Mucosa of gallbladder (tissue), 1 donor: ENCODE measurements at regions not wholly inside any gene's neighbourhood (a gene's known extent, or its start where the extent isn't known, plus 50 kb on each side); places are given as distances from the start of the nearest gene placed in this dataset.
"Not testable (repeated sequence)": the region's sequence is repeated elsewhere in the genome, so short reads cannot be mapped to it uniquely, and the experiment has no call there.

ENCODE experiments used
- DNase-seq: peaks from one replicate; pipeline ENCODE4 v3.0.0-alpha.2; 2020; ENCODE audit warnings: low spot score
- donor health status: DM: no; HTN: no; CAD: no.

GRCh38 chr6:6748001-6748400 lies 159.5 kb downstream of the LY86 start:
- DNase-seq, result no peak

DNA sequence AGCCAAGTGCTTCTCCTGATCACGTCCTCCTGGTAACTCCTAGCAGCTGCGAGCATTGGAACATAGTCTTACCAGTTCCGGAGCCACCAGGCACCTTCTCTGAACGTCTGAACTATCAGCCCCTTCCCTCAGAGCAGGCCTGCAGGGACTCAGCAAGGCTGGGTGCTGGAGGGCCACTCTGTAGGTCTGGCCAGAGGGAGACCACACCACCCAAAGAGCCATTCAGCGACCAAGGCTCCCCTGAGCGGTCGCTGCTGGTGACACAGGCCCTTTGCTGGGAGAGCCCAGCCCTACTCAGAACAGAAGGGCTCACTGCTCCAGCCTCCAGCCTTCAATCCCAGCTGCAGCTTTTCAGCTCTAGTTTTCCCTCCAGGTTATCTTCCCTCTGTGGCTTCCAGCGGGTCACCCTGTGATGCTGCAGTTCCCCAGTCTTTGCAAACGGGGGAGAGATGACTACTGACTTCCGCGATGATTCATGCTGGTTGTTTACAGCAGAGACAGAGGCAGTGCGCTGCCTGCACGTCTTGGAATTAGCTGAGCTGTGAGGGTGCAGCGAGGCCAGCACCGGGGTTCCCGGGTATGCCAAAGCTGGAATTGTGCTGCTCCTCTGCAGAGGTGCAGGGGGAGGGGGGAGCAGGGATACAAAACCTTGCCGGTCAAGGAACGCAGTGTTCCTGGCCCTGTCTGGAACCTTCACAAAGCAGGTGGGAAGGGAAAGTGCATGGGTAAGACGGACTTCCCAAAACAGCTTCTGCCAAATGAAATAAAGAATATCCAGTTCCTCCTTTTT lies 161.4 kb downstream of the LY86 start:
- peak; percentile 76 for DNase-seq

- no peak for DNase-seq
Measured at GRCh38 chr6:6750594-6751265, 162.2 kb downstream of the LY86 start.

DNA sequence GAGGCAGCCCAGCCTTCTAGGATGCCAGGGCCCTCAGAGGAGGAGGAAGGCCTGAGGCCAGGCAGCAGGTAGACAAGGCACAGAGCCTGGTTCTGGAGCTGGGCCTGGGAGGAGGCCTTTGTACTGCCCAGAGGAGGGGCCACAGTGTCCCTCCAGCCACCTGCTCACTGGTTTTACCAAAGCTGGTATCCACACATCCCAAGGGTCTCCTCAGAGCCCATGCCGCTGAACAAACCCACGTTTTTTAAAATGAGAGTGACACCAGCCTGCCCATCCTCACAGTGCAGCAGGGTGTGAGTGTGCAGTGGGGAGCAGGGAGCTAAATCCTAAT lies 162.7 kb downstream of the LY86 start:
- no peak for DNase-seq

DNA sequence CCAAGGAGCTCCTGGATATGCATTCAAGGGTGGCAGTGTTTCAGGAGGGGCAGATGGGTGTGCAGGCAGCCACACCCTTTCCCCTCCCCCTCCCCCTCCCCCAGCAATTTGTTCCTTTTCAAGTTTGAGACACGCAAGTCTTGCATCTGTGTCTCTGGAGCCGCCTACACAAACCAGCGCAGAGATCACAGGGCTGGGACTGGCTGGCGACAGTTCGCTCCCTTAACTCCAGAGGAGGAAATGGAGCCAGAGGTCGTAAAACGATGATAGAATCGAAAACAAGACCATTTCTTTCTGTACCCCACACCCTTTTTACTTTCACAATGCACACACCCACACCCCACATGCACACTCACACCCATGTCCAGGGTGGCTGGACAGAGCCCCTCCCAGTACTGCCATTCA lies 163.1 kb downstream of the LY86 start:
- DNase-seq, result no peak

DNA sequence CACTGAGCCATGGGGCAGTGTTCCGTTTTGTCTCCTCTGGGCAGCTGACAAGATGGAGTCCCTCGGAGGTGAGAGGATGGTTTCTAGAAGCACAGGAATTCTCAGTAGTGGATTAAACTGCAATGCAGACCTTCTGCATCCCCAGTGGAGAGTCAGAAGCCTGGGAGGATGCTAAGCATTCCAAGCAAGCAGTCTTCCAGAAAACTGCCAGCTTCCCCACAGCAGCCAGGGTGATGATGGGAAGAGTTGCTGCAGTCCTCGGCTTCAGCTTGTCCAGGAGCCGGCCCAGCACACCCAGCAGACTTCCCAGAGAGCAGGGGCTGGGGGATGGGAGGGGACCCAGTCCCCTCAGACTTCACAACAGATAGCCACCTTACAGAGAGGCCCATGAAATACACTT lies 163.6 kb downstream of the LY86 start:
- peak; percentile 41 for DNase-seq

GRCh38 chr6:6753301-6753700 lies 164.8 kb downstream of the LY86 start:
- no peak for DNase-seq

DNA sequence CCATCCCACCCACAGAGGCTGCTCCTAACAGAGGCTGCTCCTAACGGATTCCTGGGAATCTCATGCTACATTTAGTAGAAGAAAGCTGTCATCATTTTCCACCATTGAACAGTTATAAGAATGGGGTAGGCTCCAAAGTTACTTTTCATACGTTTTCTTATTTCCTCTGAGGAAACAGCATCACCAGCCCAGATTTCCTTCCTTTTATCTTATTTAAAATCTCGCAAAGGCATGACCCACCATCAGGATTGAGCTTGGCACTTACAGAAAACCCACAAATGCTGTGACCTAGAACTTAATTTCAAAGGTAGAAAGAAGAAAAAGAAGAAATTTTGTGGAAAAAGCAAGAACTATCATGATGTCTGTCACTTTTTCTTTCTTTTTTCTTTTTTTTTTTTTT lies 168.0 kb downstream of the LY86 start:
- no peak for DNase-seq

DNA sequence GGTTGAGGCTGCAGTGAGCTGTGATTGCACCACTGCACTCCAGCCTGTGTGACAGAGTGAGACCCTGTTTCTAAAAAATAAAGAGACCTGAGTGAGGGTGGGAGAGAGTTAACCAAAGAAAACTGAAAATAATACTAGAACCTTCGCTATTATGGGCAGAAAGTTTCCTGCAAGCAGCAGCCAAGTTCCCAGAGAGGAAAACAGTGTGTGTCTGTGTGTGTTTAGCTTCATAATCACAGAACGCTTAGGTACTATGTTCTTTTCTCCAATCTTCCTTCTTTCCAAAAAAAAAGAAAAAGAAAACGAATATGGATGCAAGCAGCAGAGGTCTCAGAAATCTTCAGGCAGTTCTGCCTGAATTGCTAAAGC lies 170.0 kb downstream of the LY86 start:
- DNase-seq, result no peak

DNA sequence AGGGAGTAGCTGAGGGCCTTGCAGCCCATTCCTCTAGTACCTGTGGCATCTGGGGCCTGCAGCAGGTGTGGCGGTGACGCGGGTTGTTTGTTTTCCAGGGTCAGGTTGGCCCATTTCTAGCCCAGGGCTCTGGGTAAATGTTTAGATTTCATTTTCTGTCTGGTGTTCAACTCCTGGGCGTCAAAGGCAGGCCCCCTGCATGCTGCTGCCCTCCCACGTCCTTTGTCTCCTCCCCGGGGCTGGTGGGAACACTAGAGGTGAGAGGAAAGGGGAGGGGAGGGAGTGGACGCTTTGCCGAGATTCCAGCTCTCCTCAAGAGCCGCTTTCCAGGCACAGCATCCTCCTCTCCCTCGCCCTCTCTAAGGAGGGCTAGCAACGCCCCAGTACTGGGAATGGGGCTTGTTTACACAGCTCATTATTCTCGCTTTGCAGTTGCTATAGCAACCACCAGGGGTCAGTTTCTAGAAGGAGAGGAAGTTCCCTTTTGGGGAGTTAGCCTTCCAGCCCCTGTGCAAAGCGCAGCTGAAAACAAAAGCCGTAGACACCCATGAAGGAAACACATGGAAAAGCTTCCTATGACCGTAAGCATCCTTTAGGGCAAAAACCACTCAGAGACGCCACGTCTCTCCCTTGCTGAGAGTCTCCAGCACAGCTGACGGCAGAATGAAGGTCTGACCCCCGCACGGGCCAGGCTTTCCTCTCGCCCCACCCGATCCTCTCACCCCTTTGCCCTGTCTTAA lies 170.6 kb downstream of the LY86 start:
- DNase-seq, result peak; percentile 55

DNA sequence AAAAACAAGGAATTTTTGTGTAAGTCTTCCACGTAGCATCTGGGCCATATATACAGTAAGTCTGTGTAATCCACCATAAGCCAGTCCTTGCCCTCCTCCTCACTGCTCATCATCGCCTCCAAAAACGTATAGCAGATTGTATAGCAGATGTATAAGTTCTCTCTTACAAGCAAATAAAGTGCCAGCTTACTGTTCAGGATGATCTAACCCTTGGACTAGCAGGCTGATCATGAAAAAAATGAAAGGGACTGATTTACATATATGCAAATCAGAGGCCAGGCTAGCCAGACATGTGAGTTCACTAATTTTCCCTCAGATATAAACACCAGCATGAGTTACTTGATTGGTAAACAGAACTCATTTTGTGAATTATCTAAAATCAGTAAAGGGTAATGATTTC lies 171.5 kb downstream of the LY86 start:
- no peak for DNase-seq

GRCh38 chr6:6762566-6762965 lies 174.0 kb downstream of the LY86 start:
- not testable (repeated sequence) for DNase-seq

- no peak for DNase-seq
Measured at GRCh38 chr6:6764764-6765434, 176.4 kb downstream of the LY86 start.

GRCh38 chr6:6766230-6766905 lies 177.8 kb downstream of the LY86 start:
- no peak for DNase-seq

- no peak for DNase-seq
Measured at GRCh38 chr6:6769466-6769865, 180.9 kb downstream of the LY86 start.

GRCh38 chr6:6771224-6771945 lies 182.9 kb downstream of the LY86 start:
- no peak for DNase-seq

- DNase-seq, result no peak
Measured at GRCh38 chr6:6771964-6772363, 183.4 kb downstream of the LY86 start.

- no peak for DNase-seq
Measured at GRCh38 chr6:6772751-6773150, 184.2 kb downstream of the LY86 start.

- DNase-seq, result no peak
Measured at GRCh38 chr6:6775074-6775473, 186.6 kb downstream of the LY86 start.

- DNase-seq, result no peak
Measured at GRCh38 chr6:6780231-6780630, 191.7 kb downstream of the LY86 start.

DNA sequence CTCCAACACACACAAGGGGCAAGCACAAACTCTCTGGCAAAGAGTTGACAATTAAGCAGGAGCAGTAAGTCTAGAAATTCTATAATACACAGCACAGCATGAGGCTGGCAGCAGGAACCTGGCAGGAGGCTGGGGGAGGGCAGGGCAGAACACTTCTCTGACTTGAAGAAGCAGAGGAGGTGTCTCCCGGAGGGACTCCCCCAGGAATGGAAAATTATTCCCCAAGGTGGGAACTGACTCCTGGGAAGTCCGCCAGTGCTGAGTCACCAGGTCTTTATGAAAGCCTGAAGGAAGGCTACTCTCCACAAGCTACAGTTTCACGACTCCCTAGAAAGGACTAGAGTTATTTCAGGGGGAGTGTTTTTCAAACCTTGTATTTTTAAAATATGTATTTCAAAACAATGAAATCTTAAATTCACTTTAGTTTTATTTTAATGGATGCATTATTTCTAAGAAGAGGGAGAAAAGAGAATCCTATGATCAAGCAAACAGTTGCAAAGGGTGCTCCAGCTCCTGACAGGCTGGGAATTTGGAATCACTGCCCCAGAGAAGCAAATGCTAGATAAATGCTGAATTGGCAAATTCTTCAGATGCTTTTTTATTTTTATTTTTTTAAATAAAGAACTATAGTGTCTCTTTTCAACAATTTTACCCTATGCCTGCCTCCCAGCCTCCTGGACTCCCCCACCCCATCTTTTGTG lies 192.8 kb downstream of the LY86 start:
- DNase-seq, result no peak
